Immature natural killer cell (primary cell): ENCODE measurements at regions not wholly inside any gene's neighbourhood (a gene's known extent, or its start where the extent isn't known, plus 50 kb on each side); places are given as distances from the start of the nearest gene placed in this dataset.

Experiments
- DNase-seq, 3 donors: peaks; one replicate each; pipeline ENCODE4 v3.0.0; 2022; ENCODE audit warnings: mixed read lengths in 1 of 3
- H3K27ac Mint-ChIP-seq, 6 donors: one replicate each; pipeline ENCODE4 v1.8.0; 2020; ENCODE audit warnings: mixed read lengths in 6 of 6, mild to moderate bottlenecking in 5 of 6, inconsistent platforms in 4 of 6, moderate library complexity in 3 of 6
- H3K27me3 Mint-ChIP-seq, 3 donors: one replicate each; pipeline ENCODE4 v1.8.0; 2020 to 2021; ENCODE audit warnings: low read depth in 3 of 3, mild to moderate bottlenecking in 3 of 3, mixed read lengths in 3 of 3, moderate library complexity in 3 of 3, inconsistent platforms in 1 of 3
- H3K36me3 Mint-ChIP-seq, 3 donors: one replicate each; pipeline ENCODE4 v1.8.0; 2020; ENCODE audit warnings: mixed read lengths in 3 of 3, inconsistent platforms in 2 of 3, mild to moderate bottlenecking in 2 of 3
- H3K4me1 Mint-ChIP-seq, 2 donors: one replicate each; pipeline ENCODE4 v1.8.0; 2020; ENCODE audit warnings: inconsistent platforms in 2 of 2, mild to moderate bottlenecking in 2 of 2, mixed read lengths in 2 of 2, moderate library complexity in 1 of 2
- H3K4me3 Mint-ChIP-seq, 5 donors: one replicate each; pipeline ENCODE4 v1.8.0; 2020; ENCODE audit warnings: mild to moderate bottlenecking in 5 of 5, mixed read lengths in 5 of 5, inconsistent platforms in 3 of 5, moderate library complexity in 3 of 5
- H3K9me3 Mint-ChIP-seq, 6 donors: one replicate each; pipeline ENCODE4 v1.8.0; 2020; ENCODE audit warnings: mild to moderate bottlenecking in 6 of 6, mixed read lengths in 6 of 6, inconsistent platforms in 4 of 6, moderate library complexity in 3 of 6

DNA sequence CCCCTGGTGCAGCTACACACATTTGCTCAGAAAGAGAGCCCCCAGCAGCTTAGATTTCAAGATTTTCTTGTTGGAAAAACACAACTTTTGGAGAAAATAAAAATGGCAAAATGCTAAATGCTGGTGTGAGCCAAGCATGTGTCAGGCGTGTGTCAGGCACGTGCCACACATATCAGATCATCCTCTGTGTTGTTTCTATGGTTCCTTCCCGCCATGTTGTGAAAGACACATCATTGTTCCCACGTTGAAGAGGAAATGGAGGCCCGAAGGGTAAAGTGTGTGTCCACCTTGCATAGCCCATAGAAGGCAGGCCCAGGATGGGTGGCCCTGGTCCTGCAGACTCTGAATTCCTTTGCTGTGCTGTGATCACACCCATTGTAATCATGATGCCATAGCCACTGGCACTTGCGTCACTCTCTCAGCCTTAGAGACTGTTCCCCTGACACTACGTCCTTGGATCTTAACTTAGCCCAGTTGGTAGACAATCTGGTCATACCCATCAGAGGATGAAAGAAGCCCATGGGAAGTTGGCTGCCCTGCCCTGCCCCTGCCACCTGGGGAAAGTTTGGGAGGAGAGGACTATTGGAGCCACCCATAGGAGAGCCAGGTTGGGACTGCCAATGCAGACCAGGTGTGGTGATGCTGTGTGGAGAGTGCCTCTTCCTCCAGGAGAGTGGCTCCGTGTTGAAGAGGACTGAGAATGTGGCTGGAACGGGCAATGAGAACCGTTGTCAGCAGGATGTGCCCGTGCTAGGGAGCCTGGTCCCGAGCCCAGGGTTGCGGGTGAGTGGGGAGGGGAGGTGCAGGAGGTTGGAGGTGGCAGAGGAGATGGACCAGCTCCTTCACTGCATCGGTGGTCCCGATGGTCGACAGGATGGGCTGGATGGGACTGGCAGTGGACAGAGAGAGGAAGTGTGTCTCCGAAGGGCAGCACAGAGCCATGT is 65.6 kb upstream of the IGFBP3 start:
- peaks cover 0 to 6% of the 10 kb centered on the region in 2 donors for H3K4me1 Mint-ChIP-seq
- H3K4me3 Mint-ChIP-seq, result no peak overlapping the region

DNA sequence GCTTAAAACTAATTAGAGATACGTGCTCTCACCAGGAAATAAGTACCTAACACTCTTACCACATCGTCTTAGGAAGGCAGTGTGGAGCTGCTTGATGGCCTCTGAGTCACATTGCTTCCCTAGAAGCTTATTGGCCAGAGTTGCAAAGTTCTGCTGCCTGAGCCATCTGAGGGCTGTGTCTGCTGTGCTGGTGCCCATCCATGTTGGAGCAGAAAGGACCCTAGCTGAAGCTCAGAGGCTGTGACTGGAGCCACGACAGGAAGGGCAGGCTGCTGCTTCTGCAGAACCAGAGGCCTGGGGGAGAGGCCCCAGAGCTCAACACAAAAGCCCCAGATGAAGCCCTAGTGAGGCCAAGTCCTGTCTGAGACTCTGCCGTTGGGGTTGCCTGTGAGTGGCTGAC is 64.8 kb upstream of the IGFBP3 start:
- DNase-seq, result peak in 1 of 3 donors; percentile 11

More for the DNA sequence above, 65.6 kb upstream of the IGFBP3 start:
- H3K36me3 Mint-ChIP-seq, result peaks cover 0 to 3% (median 0%) of the 10 kb centered on the region in 3 donors
- H3K27ac Mint-ChIP-seq, result no peak overlapping the region
- DNase-seq, result no peak
- H3K9me3 Mint-ChIP-seq, result peaks cover 0 to 2% (median 0%) of the 10 kb centered on the region in 6 donors
- H3K27me3 Mint-ChIP-seq, result peaks cover 0 to 2% (median 0%) of the 10 kb centered on the region in 3 donors

DNA sequence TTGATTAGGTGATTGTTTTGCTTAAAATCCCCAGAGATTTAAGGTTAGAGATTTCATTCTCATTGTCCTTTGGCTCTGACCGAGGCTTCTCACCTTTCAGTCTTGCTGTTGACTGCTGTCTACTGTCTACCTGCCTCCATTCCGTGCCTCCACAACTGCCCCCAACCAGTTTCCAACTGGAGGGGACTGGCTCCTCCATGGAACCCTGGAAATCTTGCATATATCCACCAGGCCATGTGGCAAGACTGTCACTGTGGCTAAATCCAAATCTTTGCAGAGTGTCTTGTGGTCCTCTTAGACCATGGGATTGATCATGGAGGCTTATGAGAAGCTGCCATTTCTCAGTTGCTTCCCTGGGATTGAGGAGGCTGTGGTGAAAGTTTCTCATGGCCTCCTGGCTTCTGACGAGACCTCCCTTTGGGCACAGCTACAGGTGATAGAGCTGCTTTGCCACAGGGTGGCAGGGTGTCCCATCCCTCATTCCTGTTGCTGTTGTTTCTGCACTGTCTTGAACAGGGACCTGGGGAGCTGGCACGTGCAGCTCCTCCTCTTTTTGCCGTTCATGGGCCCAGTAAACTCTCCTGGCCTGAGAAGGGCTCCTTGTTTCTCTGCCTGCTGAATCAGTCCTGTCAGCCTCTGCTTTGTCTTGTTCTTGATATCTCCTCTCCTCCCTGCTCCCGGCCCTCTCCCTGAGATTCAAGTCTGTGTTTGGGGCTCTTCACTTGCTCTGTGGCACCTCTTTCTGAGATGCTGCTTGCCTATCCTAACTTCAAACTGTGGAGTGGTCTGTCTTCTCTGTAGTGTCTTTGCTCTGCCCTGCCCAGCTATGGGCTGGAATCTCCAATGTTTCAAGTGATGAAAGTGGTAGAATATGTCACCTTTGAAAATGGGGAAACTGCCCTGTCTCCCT is 63.6 kb upstream of the IGFBP3 start:
- Mint-ChIP-seq H3K27ac (no peak overlapping the region), H3K4me1 (peaks cover 0 to 6% of the 10 kb centered on the region in 2 donors), H3K9me3 (no peaks in the 10 kb centered on the region), H3K27me3 (peaks cover 0 to 2% (median 1%) of the 10 kb centered on the region in 3 donors), H3K4me3 (no peak overlapping the region), H3K36me3 (peaks cover 0 to 7% (median 0%) of the 10 kb centered on the region in 3 donors)
- no peak for DNase-seq

More for the DNA sequence above, 64.8 kb upstream of the IGFBP3 start:
- Mint-ChIP-seq H3K9me3 (no peaks in the 10 kb centered on the region), H3K27me3 (peaks cover 0 to 2% (median 1%) of the 10 kb centered on the region in 3 donors), H3K27ac (no peak overlapping the region), H3K4me1 (peaks cover 0 to 6% of the 10 kb centered on the region in 2 donors), H3K36me3 (no peaks in the 10 kb centered on the region), H3K4me3 (no peak overlapping the region)

DNA sequence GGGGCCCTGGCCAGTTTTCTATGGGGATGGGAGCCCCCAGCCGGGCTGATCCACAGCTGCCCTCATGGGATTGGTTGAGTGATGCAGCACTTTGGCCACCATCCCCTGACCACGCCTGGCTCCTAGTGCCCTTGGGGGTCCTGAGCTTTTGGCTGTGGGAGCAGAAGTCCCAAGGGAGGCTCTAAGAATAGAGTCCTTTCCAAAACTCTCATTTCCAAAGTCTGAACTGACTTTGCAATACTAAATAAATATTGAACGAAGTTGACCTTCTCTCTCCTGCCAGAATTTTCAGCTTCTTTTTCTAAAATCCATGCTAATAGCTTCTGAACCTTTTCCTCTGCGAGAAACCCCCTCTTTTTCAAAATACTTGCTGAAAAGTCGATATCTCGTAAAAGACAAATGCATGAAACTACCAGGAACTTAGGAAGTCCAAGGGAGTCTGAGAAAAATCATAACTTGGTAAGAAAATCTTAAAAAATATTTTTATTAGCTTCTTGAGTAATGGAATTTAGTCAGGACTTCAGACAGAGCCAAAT is 62.7 kb upstream of the IGFBP3 start:
- no peak overlapping the region for H3K4me3 Mint-ChIP-seq
- peaks cover 0 to 10% (median 0%) of the 10 kb centered on the region in 3 donors for H3K36me3 Mint-ChIP-seq
- peaks cover 0 to 2% (median 1%) of the 10 kb centered on the region in 3 donors for H3K27me3 Mint-ChIP-seq
- no peak for DNase-seq
- H3K4me1 Mint-ChIP-seq, result peaks cover 0 to 6% of the 10 kb centered on the region in 2 donors
- peaks cover 0 to 3% (median 0%) of the 10 kb centered on the region in 6 donors for H3K9me3 Mint-ChIP-seq
- H3K27ac Mint-ChIP-seq, result no peak overlapping the region

DNA sequence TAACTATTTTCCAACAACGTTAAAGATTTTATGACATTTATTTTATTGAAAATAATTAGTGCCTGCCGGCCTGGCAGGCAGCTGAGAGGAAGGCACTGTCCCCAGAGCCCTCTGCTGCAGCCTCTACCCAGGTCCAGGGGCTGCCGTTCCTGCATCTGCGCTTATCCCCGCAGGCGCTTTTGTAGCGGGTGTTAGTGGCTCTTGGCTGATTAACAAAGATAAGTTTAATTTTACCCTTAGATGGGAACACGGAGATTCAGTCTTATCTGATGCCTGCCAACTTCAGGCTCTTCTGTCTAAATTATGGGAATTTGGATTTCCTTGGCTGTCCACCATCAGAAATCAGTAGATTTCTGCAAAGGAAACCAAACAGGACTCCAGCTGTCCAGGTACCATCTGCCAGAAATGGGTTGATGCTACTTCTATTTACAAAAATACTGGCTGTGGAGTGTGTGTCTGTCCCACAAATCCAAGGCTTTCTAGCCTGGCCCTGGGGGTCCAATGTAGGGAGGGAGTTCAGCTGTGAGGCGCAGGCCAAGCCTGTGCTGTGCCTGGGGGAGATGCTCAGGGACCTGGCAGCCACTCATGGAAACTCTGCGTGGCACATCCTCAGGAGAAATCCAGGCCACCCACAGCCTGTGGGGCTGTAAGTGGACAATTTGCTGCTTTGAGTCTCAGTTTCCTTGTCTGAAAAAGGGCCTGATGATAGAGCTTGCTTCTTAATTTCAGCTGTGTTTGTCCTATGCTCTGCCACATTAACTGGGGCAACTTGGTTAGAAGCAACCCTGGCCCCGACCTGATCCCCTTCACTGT is 62.0 kb upstream of the IGFBP3 start:
- no peak for DNase-seq
- peaks cover 0 to 10% (median 0%) of the 10 kb centered on the region in 3 donors for H3K36me3 Mint-ChIP-seq
- H3K27ac Mint-ChIP-seq, result no peak overlapping the region
- peaks cover 0 to 2% (median 1%) of the 10 kb centered on the region in 3 donors for H3K27me3 Mint-ChIP-seq
- H3K4me3 Mint-ChIP-seq, result no peak overlapping the region
- H3K9me3 Mint-ChIP-seq, result peaks cover 0 to 3% (median 0%) of the 10 kb centered on the region in 6 donors
- peaks cover 0 to 6% of the 10 kb centered on the region in 2 donors for H3K4me1 Mint-ChIP-seq

DNA sequence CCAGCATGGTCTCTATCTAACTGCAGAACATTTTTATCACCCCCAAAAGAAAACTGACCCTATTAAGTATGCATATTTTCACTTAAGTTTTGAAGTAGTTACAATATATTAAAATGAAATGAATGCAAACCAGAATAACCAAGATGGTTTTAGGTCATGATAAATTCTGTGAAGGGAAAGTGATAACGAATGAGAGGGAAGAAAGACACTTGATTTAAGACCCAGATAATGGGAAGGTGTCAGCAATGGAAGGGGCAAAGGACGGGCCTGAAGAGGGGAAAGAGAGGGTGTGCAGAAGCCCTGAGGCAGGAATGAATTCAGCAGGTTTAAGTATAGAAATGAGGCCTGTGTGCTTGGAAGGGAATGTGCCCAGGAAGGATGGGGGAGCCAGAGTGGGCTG is 61.1 kb upstream of the IGFBP3 start:
- H3K9me3 Mint-ChIP-seq, result peaks cover 0 to 3% (median 0%) of the 10 kb centered on the region in 6 donors
- H3K4me1 Mint-ChIP-seq, result peaks cover 0 to 6% of the 10 kb centered on the region in 2 donors
- no peak for DNase-seq
- peaks cover 0 to 2% (median 1%) of the 10 kb centered on the region in 3 donors for H3K27me3 Mint-ChIP-seq
- H3K27ac Mint-ChIP-seq, result no peak overlapping the region
- no peak overlapping the region for H3K4me3 Mint-ChIP-seq
- peaks cover 0 to 10% (median 0%) of the 10 kb centered on the region in 3 donors for H3K36me3 Mint-ChIP-seq

DNA sequence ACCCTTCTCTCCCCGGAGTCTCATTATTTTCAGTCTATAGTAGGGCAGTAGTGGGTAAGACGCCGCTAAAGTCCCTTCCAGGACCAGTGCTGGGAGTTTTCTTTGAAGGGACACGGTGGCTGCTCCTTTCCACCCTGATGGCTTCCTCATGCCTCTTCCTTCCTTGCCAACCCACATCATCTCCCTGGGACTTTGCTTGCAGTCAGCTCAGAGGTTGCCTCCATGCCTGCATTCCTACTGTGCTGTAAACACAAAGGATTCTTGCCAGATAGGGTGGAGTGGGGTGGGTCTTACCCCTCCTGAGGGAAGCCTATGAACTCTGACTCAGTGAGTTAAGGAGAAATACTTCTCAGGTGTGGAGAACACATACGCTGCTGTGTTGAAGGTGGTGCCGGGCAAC is 59.9 kb upstream of the IGFBP3 start:
- Mint-ChIP-seq H3K4me3 (no peak overlapping the region), H3K27ac (no peak overlapping the region), H3K36me3 (peaks cover 0 to 10% (median 0%) of the 10 kb centered on the region in 3 donors), H3K9me3 (peaks cover 0 to 3% (median 0%) of the 10 kb centered on the region in 6 donors), H3K27me3 (peaks cover 0 to 2% (median 1%) of the 10 kb centered on the region in 3 donors), H3K4me1 (peaks cover 0 to 4% of the 10 kb centered on the region in 2 donors)
- no peak for DNase-seq

DNA sequence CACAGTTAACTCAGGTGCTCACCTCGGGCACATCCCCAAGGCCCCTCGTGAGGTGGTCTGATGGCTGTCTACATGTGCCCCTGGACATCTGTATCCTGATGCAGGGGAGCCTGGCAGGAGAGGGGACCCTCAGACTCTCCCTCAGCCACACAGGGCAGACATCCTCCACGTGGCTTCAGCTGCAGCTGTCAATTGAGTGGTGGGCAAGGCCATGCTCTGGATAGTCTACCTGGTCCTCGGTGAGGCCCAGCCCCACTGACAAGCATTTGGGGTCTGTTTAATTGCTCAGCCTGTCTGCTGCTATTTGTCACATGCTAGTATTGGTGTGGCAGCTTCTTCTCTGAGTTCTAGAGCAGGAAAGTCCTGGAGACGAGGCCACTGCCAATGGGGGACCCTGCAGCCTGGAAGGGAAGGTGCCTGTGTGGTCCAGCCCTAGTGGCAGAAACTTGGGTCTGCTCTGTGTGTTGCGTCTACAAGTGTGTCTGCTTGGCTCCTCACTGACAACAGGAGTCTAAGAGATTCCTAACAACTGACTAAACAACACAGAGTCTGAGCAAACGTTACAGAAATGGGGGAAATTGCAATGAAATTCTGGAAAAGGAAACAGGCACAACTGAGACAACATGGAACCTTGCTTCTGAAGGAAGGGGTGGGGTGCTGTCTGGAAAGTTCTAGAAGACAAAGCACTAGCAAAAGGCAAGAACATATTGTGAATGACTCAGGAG is 59.3 kb upstream of the IGFBP3 start:
- no peaks in the 10 kb centered on the region for H3K4me1 Mint-ChIP-seq
- H3K27ac Mint-ChIP-seq, result no peak overlapping the region
- peaks cover 0 to 10% (median 0%) of the 10 kb centered on the region in 3 donors for H3K36me3 Mint-ChIP-seq
- no peak overlapping the region for H3K4me3 Mint-ChIP-seq
- H3K27me3 Mint-ChIP-seq, result peaks cover 0 to 2% (median 1%) of the 10 kb centered on the region in 3 donors
- H3K9me3 Mint-ChIP-seq, result peaks cover 0 to 3% (median 0%) of the 10 kb centered on the region in 6 donors
- DNase-seq, result no peak

DNA sequence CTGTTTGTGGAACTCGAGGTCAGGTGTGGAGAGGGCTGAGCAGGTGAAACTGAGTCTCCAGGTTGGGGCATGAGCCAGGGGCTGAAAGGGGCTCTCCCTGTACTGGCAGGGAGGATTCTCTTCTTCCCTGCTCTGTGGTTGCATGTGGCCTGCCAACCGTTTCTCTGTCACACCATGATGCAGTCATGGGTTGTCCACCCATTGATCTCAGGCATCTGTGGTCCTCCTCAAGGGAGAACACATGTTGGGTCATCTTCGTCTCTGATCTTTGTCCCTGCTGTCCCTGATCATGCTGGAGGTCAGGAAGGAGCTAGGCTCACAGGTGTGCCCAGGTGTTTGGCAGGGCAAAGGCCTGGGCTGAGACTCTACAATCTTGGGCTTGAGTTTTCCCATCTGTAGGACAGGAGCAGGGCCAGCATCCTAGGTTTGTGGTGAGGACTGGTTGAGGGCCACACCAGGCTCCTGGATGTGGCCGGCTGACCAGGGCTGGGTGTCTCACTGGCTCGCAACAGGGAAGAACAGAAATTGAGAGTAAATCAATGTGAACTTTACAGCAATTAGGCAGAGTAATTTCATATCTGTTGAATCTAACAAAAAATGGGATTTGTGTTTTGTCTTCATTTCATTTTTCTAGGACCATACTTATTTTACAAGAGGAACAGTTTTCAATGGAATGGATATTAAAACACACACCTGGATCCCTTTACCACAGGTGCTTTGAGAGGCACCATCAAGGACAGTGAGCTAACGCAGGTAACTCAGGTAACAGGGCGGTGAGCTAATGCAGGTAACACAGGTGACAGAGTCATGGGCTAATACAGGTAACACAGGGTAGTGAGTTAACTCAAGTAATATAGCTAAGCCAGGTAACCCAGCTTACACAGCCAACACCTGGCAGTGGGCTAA is 58.5 kb upstream of the IGFBP3 start:
- H3K27me3 Mint-ChIP-seq, result peaks cover 0 to 2% (median 1%) of the 10 kb centered on the region in 3 donors
- no peaks in the 10 kb centered on the region for H3K4me1 Mint-ChIP-seq
- no peak overlapping the region for H3K4me3 Mint-ChIP-seq
- H3K36me3 Mint-ChIP-seq, result peaks cover 0 to 10% (median 0%) of the 10 kb centered on the region in 3 donors
- DNase-seq, result no peak
- peaks cover 0 to 3% (median 0%) of the 10 kb centered on the region in 6 donors for H3K9me3 Mint-ChIP-seq
- no peak overlapping the region for H3K27ac Mint-ChIP-seq

DNA sequence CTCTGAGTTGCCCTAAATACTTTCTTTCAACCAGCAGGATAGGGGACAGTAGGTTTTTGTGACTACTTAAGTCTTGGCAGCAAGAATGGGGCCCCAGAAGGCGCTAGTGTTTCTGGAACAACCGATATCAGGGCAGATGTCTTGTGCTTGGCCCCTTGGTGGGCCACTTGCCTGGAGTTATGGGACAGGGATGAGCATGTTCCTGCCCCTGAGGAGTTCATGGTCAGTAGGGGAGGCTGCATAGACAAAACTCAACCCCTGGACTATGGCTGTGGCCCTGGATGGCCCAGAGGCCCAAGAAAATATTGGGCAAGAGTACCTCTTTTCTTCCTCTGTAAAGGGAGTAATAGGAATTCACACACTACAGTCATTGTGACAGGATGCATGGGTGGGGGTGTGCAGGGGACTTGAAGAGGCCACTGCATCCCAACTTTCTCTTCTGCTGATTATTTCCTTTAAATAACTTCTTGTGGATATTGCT is 57.7 kb upstream of the IGFBP3 start:
- DNase-seq, result no peak
- Mint-ChIP-seq H3K4me1 (no peaks in the 10 kb centered on the region), H3K27ac (no peak overlapping the region), H3K4me3 (no peak overlapping the region), H3K36me3 (peaks cover 0 to 10% (median 0%) of the 10 kb centered on the region in 3 donors), H3K27me3 (peaks cover 0 to 1% (median 0%) of the 10 kb centered on the region in 3 donors), H3K9me3 (peaks cover 0 to 3% (median 0%) of the 10 kb centered on the region in 6 donors)

DNA sequence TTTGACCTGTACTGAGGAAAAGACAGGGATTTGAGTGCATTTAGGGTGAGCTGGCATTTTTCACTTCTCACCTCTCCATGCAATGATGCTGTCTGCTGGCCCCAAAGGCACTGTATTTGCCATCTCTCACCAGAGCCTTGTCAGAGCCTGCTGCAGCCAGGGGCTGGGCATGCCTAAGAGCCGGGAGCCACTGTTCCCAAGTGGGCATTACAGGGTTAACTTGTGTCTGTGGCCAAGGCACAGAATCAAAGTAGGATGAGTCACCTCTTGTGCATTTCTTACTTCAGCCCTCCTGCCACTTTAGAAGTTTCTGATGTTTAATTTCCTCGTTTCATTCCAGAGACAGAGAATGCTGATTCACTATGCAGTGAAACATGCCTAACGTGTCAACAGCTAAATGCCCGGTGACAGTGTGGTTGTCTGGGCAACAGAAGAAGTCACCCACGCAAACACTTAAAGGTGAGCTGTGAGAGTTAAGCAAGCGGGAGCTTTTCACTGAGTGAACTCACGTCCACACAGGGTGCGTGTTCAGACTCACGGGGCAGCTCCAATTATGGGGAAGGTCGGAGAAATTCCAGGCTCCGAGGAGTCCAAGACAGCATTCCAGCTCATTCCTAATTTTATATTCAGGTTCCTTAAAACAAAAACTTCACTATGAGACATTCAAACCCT is 57.1 kb upstream of the IGFBP3 start:
- no peak overlapping the region for H3K4me3 Mint-ChIP-seq
- H3K36me3 Mint-ChIP-seq, result peaks cover 0 to 10% (median 0%) of the 10 kb centered on the region in 3 donors
- no peak overlapping the region for H3K27ac Mint-ChIP-seq
- no peaks in the 10 kb centered on the region for H3K4me1 Mint-ChIP-seq
- peaks cover 0 to 1% (median 0%) of the 10 kb centered on the region in 3 donors for H3K27me3 Mint-ChIP-seq
- H3K9me3 Mint-ChIP-seq, result peaks cover 0 to 3% (median 0%) of the 10 kb centered on the region in 6 donors
- DNase-seq, result no peak
